ENCODE measurements at regions not wholly inside any gene's neighbourhood (a gene's known extent, or its start where the extent isn't known, plus 50 kb on each side); places are given as distances from the start of the nearest gene placed in this dataset.

GRCh38 chr1:34277150-34277549 lies 100.4 kb downstream of the C1orf94 start:
- TF ChIP-seq CTCF (conservative IDR thresholded peaks at IDR 0.05) (no peak), ZFX (IDR thresholded peaks at IDR 0.05) (no peak)
